Uterus (tissue), 2 donors: ENCODE measurements at regions not wholly inside any gene's neighbourhood (a gene's known extent, or its start where the extent isn't known, plus 50 kb on each side); places are given as distances from the start of the nearest gene placed in this dataset.

Experiments used
- POLR2A ChIP-seq, 2 donors: fragments of 450-650 bp; IDR thresholded peaks; one replicate each; pipeline ENCODE4 v1.6.1; 2016; ENCODE audit warnings: antibody characterized with exemption in 2 of 2, mild to moderate bottlenecking in 1 of 2, moderate library complexity in 1 of 2
- TF ChIP-seq, protein P1 (sequence below), 4 experiments: fragments of 200-600 bp in 2 of 4; fragments of 450-650 bp in 2 of 4; sonication (generic) in 2 of 4; IDR thresholded peaks; one replicate each; pipeline ENCODE4 v1.5.1; 2016 to 2019; ENCODE audit warnings: antibody characterized with exemption in 4 of 4, mild to moderate bottlenecking in 2 of 4, moderate library complexity in 1 of 4

DNA sequence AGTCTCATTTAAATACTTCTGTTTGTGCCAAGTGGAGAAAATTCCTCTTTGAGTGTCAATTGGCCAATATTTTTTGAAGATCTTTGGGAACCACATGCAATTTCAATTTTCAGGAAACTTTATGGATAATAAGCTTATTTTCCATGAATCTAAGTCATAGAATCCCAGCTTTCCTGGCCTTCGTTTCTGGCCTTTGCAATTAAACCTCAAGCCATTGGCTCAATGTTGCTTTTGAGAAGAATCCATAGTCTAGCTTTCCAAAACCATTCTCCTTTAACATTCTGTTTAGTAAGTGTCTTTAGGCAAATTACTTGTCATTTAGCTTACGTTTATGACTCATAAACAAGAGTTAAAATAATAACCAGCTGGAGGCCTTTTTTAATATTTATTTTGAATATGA lies 145.0 kb upstream of the FTMT start:
- TF ChIP-seq, protein P1, sequence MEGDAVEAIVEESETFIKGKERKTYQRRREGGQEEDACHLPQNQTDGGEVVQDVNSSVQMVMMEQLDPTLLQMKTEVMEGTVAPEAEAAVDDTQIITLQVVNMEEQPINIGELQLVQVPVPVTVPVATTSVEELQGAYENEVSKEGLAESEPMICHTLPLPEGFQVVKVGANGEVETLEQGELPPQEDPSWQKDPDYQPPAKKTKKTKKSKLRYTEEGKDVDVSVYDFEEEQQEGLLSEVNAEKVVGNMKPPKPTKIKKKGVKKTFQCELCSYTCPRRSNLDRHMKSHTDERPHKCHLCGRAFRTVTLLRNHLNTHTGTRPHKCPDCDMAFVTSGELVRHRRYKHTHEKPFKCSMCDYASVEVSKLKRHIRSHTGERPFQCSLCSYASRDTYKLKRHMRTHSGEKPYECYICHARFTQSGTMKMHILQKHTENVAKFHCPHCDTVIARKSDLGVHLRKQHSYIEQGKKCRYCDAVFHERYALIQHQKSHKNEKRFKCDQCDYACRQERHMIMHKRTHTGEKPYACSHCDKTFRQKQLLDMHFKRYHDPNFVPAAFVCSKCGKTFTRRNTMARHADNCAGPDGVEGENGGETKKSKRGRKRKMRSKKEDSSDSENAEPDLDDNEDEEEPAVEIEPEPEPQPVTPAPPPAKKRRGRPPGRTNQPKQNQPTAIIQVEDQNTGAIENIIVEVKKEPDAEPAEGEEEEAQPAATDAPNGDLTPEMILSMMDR (IDR thresholded peaks at IDR 0.05) = no peak
- TF ChIP-seq POLR2A (IDR thresholded peaks at IDR 0.05) = no peak
